GM10266 (cell line): ENCODE measurements at regions not wholly inside any gene's neighbourhood (a gene's known extent, or its start where the extent isn't known, plus 50 kb on each side); places are given as distances from the start of the nearest gene placed in this dataset.
"Not testable (repeated sequence)": the region's sequence is repeated elsewhere in the genome, so short reads cannot be mapped to it uniquely, and the experiment has no call there.

Source experiments
- DNase-seq: peaks from one replicate; pipeline ENCODE4 v3.0.0; 2012; ENCODE audit errors: extremely low spot score
- TF ChIP-seq, protein P1 (sequence below): IDR thresholded peaks from 2 replicates; pipeline ENCODE4 v1.5.1; 2012; ENCODE audit warnings: mild to moderate bottlenecking, low read depth; ENCODE audit not compliant: control insufficient read depth, insufficient read depth; ENCODE audit errors: missing control alignments

DNA sequence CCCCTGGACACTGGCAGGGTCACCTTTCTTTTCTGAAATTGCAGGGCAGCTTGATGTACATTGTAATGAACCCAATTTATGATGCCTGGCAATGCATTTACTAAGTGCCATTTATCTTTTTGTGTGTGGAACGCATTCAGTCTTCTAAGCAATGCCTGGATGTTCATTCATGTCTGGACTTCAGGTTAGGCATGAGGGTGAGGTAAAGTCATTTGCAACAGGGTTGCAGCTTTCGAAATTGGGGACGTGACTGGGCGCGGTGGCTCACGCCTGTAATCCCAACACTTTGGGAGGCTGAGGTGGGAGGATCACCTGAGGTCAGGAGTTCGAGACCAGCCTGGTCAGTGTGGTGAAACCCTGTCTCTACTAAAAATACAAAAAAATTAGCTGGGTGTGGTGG, 134.6 kb downstream of the SOX4 start:
- DNase-seq = no peak
- TF ChIP-seq, protein P1, sequence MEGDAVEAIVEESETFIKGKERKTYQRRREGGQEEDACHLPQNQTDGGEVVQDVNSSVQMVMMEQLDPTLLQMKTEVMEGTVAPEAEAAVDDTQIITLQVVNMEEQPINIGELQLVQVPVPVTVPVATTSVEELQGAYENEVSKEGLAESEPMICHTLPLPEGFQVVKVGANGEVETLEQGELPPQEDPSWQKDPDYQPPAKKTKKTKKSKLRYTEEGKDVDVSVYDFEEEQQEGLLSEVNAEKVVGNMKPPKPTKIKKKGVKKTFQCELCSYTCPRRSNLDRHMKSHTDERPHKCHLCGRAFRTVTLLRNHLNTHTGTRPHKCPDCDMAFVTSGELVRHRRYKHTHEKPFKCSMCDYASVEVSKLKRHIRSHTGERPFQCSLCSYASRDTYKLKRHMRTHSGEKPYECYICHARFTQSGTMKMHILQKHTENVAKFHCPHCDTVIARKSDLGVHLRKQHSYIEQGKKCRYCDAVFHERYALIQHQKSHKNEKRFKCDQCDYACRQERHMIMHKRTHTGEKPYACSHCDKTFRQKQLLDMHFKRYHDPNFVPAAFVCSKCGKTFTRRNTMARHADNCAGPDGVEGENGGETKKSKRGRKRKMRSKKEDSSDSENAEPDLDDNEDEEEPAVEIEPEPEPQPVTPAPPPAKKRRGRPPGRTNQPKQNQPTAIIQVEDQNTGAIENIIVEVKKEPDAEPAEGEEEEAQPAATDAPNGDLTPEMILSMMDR = no peak

DNA sequence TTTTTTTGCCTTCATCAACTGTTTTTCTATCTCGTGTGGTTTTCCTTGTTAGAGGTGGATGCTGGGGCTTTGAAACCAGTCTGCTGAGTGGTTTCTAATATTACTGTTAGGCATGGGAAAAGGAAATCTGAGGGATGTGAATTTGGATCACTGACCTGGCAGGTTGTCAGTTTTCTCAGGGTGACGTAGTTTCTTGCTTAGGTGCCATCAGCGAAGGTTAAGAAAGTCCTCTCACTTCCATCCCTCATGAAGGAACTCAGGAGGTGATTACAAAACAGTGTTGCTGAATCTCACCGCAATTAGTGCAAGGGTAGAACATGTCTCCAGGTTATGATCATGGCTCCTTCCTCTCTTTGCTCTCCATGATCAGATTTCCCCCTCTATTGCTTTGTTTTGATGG, 135.9 kb downstream of the SOX4 start:
- TF ChIP-seq, protein P1 = no peak

DNA sequence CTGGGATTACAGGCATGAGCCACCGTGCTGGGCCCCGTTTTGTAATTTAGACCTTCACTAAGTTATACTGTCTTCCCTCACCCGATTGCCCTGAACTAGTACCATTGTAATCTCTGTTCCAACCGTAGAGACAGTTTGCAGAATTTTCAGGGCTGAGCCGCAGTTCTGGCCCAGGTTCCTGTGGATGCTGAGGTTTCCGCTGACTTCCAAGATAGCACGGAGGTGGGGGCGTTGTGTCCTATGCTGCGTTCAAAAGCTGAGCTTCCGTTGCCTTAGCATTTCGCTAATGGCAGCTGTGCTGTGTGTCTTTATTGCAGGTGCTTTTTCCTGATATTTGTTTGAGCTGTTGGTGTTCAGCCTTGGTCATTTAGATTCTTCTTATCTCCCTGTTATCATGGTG, 137.0 kb downstream of the SOX4 start:
- no peak for DNase-seq
- TF ChIP-seq, protein P1 = no peak

More for the DNA sequence above, 135.9 kb downstream of the SOX4 start:
- no peak for DNase-seq

DNA sequence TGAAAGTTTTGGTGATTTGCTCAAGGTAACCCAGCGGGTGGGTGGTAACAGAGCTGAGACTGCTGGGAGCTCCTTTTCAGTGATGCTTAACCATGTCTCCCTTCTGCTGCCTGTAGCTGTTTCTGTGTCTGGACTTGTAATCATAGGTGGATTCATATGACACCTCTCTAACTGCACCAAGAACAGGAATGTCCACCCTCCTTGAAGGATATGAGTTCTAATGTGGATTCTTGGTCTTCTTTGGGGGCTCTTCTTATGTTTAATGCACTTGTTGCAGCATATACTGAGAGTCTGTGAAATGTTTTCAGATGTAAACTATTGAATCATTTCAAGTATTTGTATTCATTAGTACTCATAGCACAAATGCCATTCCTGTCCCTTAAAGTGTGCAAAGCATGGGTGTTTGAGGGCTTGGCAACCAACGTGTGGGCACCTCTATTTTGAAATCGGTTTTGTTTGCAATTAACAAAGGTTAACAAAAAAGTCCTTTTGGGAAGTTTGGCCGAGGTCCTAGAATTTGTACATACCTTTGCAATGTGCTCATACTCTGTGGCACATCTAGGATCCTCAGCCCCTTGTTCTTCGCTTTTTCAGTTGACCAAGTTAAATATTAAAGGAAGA, 138.0 kb downstream of the SOX4 start:
- no peak for DNase-seq

DNA sequence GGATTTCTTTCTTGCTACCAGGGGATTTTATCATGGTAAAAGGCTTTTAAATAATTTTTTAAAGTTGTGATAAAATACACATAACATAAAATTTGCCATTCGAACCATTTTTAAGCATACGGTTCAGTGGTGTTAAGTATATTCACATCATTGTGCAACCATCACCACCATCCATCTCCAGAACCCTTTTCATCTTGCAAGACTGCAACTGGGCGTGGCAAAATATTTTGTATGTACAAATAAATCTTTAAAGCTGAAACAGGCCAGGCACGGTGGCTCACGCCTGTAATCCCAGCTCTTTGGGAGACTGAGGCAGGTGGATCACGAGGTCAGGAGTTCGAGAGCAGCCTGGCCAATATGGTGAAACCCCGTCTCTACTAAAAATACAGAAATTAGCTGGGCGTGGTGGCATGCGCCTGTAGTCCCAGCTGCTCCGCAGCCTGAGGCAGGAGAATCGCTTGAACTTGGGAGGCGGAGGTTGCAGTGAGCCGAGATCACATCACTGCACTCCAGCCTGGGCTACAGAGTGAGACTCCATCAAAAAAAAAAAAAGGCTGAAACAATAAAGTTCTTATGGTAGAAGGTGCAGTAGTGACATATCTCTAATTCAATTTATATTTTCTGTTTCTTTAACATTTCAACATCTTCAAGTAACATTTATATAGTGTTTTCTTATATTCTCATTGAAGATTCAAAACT, 138.6 kb downstream of the SOX4 start:
- not testable (repeated sequence) for DNase-seq

More for the DNA sequence above, 138.0 kb downstream of the SOX4 start:
- TF ChIP-seq, protein P1 = no peak

DNA sequence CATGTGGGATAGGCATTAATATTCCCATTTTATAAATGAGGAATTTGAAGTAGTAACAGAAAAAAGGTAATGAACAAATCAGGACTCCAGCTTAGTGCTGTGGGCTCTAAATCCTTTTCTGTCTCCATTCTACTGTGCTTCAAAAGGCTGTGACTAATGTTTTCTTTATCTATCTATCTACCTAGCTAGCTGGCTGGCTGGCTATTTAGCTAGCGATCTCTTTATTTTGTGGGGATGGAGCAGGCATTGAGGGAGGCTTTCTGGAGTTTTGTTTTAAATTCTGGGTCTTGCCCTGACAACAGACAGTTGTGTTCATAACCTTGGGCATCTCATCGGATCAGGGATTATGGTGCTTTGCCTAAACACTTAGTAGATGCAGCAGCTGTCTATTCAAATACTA, 139.2 kb downstream of the SOX4 start:
- TF ChIP-seq, protein P1 = no peak
- DNase-seq = no peak

DNA sequence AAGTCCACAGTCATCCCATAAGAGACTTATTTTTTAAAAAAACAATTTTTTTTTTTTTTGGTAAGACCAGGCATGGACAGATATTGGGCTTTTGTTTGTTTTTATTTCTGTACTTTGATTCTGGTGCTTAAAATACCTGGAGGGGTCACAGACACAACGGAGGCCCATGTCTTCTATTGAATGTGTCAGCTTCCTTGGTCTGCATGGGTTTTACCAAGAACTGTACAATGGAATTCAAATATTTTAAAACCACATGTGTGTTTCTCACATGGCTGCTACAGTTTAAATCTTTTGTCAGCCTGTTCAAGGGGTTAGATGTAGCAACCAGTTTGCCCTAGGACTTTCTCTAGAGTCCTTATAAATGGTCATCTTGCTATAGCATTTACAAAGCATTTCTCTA, 139.8 kb downstream of the SOX4 start:
- DNase-seq = no peak
- TF ChIP-seq, protein P1 = no peak
